Lung microvascular endothelial cell (primary cell): ENCODE measurements at regions not wholly inside any gene's neighbourhood (a gene's known extent, or its start where the extent isn't known, plus 50 kb on each side); places are given as distances from the start of the nearest gene placed in this dataset.
A peak's percentile ranks its signal among the peaks of the same experiment; 100 is the strongest.
"Not testable (repeated sequence)": the region's sequence is repeated elsewhere in the genome, so short reads cannot be mapped to it uniquely, and the experiment has no call there.

Source experiments
- DNase-seq, 2 donors: peaks; one replicate each; pipeline versions ENCODE4 v3.0.0 to v3.0.0-alpha.2; 2010; ENCODE audit warnings: low read depth in 2 of 2

- no peak for DNase-seq
Observed at GRCh38 chr5:163261647-163262269, 175.6 kb upstream of the CCNG1 start.

DNA sequence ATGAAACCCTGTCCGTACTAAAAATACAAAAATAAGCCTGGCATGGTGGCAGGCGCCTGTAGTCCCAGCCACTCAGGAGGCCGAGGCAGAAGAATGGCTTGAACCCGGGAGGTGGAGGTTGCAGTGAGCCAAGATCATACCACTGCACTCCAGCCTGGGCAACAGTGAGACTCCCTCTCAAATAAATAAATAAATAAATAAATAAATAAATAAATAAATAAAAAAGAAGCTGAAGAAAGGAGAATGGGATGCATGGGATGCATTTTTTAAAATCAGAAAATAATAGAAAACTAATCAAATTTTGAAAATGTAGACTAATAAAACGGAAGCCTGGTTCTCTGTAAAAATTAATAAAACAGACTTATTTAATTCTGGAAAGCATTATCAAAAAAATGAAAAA lies 171.1 kb upstream of the CCNG1 start:
- DNase-seq = not testable (repeated sequence)

- no peak for DNase-seq
Observed at GRCh38 chr5:163269624-163270023, 167.8 kb upstream of the CCNG1 start.

GRCh38 chr5:163276466-163276865 lies 160.9 kb upstream of the CCNG1 start:
- DNase-seq = peak in 1 of 2 donors; percentile 1

- DNase-seq = not testable (repeated sequence)
Observed at GRCh38 chr5:163280897-163281296, 156.5 kb upstream of the CCNG1 start.

DNA sequence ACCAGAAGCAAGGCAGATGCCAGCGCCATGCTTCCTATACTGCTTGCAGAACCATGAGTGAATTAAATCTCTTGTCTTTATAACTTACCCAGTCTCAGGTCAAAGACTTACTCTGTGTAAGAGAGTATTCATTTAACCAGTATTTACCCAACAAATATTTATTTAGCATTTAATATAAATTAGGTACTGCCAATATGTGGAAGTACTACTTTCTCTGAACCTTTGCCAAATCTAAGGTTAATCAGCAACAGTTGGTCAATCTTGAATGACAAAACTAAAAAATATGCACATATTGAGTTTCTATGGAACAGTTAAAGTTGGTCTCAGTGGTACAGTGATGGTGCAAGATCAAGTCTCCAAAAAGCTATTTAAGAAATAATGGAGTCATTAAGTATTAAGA lies 155.9 kb upstream of the CCNG1 start:
- DNase-seq = no peak

DNA sequence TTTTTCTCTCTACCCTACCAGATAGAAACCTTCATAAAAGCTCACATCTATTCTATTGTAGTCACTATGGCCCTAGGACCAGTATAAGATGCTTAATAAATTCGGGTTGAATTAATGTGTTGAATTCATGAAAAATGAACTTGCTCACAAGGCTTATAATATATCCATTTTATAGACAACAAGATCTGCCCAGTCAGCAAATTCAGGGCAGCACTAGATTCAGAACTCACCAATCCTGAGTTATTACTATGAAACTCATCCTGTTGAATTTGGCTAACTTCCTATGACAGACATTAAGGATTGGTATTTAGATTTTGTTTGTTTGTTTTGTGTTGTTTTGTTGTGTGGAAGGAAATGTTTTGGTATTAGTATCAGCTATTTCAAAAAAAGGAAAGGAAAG lies 143.6 kb upstream of the CCNG1 start:
- no peak for DNase-seq

- no peak for DNase-seq
Observed at GRCh38 chr5:163303718-163304117, 133.7 kb upstream of the CCNG1 start.

DNA sequence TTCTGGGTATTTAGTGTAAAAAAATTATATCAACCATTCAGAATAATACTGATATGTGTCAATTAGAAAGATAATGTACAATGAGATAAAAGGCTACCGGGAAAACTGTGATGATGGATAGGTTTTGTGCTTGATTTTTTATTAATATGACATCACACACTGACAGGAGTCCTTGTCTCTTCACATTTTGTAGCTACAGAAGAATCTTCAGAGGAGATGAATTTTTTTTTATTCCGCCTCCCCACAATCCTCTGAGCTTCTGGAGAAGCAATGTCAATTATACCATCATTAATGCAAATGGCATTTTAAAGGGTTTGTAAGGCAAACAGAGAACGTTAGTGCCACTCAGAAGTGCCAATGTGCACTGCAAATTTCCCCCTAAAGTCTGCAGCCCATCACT lies 131.7 kb upstream of the CCNG1 start:
- DNase-seq = no peak

- peak; percentile 2 to 8 for DNase-seq
Observed at GRCh38 chr5:163306421-163306820, 131.0 kb upstream of the CCNG1 start.

- no peak for DNase-seq
Observed at GRCh38 chr5:163309914-163310313, 127.5 kb upstream of the CCNG1 start.

GRCh38 chr5:163310997-163311396 lies 126.4 kb upstream of the CCNG1 start:
- no peak for DNase-seq

GRCh38 chr5:163312598-163312997 lies 124.8 kb upstream of the CCNG1 start:
- DNase-seq = no peak

DNA sequence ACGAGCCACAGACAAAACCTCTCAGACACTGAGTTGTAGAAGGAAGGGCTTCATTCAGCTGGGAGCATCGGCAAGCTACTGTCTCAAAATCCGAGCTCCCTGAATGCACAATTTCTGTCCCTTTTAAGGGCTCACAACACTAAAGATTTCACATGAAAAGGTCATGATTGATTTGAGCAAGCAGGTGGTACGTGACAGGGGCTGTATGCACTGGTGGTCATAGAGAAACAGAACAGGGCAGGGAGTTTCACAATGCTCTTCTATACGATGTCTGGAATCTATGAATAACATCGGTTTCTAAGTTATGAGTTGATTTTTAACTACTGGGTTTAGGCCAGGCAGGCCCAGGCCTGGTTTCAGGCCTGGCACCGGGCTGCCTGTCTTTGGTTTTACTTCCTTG lies 124.3 kb upstream of the CCNG1 start:
- not testable (repeated sequence) for DNase-seq

GRCh38 chr5:163316374-163316773 lies 121.0 kb upstream of the CCNG1 start:
- DNase-seq = not testable (repeated sequence)

- no peak for DNase-seq
Observed at GRCh38 chr5:163318707-163319106, 118.7 kb upstream of the CCNG1 start.

DNA sequence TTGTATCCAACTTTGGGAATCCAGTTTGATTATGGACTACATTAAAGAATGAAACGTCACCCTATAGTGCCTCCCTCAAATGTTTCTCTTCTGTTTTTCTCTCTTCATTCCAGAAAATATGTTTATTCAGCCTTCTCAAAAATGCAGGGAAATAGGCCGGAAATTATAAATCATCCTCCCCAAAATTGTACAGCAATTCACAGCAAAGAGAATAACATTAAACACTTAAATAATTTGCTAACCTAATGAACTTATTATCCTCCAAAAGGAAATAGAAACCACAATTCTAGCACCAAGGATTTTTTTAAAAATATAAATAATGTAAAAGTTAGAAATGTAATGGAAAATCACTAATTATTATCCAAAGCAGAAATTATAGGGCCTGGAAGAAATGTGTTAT lies 115.9 kb upstream of the CCNG1 start:
- no peak for DNase-seq

DNA sequence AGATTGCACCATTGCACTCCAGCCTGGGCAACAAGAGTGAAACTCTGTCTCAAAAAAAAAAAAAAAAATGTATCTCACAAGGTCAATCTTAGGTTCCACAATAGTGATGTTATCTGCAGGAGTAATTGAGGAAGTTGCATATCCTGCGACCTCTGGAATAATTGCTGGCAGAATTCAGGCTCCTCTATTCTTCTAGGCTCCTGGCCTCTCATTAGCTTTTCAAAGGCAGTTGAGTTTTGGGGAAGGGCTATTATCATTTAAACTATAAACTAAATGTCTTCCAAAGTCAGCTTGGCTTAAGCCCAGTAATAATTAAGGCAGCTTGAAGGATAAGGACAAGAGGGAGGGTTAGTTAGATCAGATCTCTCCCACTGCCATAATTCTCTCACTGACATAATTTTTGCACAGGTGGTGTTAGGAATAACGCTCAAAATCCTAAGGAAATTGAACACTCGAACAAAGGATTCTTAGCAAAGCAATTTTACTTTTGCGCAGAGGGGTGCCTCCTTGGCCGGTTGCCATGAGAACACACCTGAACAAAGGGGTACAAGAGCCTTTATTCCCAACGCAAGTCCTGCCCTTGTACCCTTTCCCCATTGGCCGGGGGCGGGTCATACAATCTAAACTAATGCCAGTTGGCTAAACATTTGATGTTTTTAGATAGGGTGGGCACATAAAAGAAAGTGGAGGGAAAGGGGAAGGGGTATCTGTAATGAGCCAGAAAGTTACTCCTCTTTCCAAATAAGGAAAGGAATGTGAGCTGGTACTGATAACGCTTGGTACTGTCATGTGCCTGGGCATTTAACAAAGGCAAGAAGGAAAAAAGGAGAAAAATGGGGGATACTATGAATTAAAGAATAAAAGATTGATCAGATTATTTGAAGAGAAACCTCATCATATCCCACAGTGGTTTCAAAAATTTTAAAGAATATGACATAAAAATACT lies 106.4 kb upstream of the CCNG1 start:
- DNase-seq = no peak

GRCh38 chr5:163336074-163336473 lies 101.3 kb upstream of the CCNG1 start:
- DNase-seq = not testable (repeated sequence)

DNA sequence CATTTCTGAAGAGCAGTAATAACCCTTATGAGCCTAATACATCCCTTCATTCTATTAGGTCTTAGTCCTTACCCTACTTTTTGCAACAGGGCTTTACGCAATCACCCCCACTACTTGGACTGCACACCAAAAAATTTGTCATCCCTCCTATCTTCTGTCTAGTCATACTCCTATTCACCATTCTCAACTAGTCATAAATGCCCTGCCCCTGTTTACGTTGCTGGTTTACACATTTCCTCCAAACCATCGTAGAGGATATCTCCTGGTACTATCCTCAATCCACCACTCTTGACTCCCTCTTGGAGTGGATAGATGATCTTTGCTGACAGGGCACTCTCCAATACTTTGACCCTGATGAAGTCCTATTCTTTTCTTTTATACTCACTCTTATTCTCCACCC lies 98.2 kb upstream of the CCNG1 start:
- DNase-seq = no peak

DNA sequence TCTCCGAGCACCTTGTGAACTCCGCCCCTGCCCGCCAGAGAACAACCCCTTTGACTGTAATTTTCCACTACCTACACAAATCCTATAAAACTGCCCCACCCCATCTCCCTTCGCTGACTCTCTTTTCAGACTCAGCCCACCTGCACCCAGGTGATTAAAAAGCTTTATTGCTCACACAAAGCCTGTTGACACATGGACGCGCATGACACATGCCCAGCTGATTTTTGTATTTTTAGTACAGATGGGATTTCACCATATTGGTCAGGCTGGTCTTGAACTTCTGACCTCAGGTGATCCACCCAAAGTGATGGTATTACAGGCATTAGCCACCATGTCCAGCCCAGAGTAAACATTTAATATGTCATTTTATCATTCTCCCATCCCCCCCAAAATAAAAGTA lies 97.0 kb upstream of the CCNG1 start:
- not testable (repeated sequence) for DNase-seq

DNA sequence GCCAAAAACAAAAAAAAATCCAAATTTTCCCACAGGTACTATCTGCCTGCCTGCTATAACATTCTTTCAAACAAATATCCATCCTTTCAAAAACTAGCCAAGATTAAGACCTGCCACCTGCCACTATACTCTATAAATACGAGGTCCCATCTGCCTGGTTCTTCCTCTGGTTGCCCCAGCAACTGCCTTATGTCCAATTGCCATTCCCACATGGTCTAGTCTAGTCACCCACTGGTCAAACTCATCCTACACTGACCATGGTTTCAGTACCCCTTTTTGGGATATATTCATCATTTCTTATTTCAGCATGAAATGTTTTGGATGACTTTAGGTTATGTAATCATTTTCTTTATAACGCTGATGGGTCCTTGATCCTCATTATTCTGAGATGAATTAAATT lies 95.1 kb upstream of the CCNG1 start:
- DNase-seq = no peak

DNA sequence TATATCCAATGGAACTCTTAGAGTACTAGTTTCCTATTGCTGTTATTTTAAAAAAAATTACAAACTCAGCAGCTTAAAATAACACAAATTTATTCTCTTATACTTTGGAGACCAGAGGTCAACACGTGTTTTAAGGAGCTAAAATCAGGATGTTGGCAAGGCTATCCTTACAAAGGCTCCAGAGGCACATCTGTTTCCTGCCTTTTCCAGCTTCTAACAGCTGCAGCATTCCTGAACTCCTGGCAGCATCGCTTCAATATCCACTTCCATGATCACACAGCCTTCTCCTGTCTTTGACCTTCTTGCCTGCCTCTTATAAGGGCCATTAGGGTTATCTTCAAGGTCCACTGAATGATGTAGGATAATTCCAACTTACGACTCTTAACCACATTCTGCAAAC lies 92.2 kb upstream of the CCNG1 start:
- DNase-seq = no peak
